GM21423 (cell line): ENCODE measurements at regions not wholly inside any gene's neighbourhood (a gene's known extent, or its start where the extent isn't known, plus 50 kb on each side); places are given as distances from the start of the nearest gene placed in this dataset.

Experiments
- ATAC-seq: cut with Tn5 transposase; IDR thresholded peaks from one replicate; pipeline ENCODE4 v1.9.1; 2021; ENCODE audit warnings: mild to moderate bottlenecking, moderate library complexity; ENCODE audit not compliant: unreplicated experiment

GRCh38 chr3:13249664-13250390 lies 170.3 kb downstream of the NUP210 start:
- ATAC-seq = no peak

GRCh38 chr3:13248640-13249039 lies 171.5 kb downstream of the NUP210 start:
- no peak for ATAC-seq

DNA sequence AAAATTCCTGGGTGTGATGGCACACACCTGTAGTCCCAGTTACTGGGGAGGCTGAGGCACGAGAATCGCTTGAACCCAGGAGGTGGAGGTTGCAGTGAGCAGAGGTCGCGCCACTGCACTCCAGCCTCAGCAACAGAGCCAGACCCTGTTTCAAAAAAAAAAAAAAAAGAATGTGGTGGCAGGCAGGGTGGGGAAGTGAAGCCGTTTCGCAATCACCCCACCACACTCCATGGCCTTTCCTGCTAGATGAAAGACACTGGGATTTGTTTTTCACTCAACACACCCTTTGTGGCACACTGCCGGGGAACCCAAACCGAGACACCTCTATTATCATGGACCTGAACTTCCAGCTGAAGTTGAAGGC lies 172.4 kb upstream of the IQSEC1 start:
- ATAC-seq = no peak

- ATAC-seq = no peak
These were observed 170.4 kb upstream of the IQSEC1 start for GRCh38 chr3:13243586-13243985.

GRCh38 chr3:13242364-13242737 lies 169.1 kb upstream of the IQSEC1 start:
- ATAC-seq = no peak

GRCh38 chr3:13241621-13242363 lies 168.6 kb upstream of the IQSEC1 start:
- no peak for ATAC-seq

GRCh38 chr3:13240928-13241618 lies 167.8 kb upstream of the IQSEC1 start:
- ATAC-seq = no peak

- ATAC-seq = no peak
These were observed 166.2 kb upstream of the IQSEC1 start for GRCh38 chr3:13239467-13239760.

DNA sequence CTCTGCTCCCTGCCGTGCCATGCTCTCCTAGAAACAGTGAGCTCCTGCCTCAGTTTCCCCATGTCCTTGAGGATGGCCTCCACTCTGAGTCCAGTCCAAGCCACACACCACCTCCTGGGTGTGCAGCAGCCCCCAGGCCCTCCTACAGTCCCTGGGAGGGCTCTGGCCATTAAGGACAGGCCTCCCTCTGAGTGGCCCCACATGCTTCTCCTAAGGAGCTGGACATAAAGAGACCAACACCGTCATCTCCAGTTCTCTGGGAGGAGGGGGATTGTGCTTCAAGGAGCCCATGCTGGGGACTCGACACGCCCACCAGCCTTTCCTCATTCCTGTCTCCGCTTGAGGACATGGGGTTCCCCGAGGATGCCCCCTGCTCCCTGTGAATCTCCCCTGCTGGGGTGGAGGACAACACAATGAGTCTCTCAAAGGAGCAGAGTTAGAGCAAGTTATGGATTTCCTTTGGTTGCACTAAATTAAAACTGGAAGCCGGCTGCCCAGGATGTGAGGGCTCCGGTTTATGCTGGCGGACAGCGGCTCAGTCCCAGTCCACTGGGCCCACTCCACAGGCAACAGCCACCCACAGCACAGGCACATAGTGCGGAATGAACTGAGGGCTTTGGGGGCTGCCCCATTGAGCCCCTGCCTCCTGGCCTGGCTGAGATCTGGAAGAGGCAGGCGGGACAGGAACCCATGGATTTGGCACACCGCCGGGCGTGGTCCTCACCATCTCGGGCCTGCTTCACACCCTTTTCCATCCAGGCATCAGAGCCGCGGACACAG lies 165.6 kb upstream of the IQSEC1 start:
- ATAC-seq = no peak

- no peak for ATAC-seq
These were observed 164.7 kb upstream of the IQSEC1 start for GRCh38 chr3:13237776-13238490.

DNA sequence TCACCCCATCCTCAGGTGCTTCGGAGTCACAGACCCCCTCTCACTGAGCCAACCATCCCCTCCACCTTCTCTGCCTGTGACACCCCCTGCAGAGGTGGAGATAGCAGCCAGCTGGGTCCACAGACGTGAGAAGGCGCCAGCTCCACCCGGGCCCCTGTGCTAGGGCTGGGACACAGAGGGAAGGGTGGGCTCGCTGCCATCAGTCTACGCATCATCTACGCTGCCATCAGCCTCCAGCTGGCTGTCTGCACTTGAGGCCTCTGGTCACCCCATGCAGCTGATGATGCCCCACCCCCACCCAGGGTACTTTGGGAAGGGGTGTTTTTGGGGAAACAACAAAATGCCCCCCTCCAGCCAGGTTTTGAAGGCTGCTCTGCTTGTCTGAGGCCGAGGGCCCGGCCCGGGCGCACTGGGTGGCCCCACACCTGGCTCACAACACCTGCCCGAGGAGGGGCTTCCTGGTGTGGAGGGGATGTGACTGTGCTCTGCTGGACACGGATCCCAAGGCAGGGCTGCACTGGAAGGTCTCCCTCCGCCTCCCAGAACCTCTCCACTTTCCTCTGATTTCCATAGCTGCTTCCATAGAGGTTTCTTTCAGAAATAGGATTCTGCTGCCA lies 163.4 kb upstream of the IQSEC1 start:
- no peak for ATAC-seq

DNA sequence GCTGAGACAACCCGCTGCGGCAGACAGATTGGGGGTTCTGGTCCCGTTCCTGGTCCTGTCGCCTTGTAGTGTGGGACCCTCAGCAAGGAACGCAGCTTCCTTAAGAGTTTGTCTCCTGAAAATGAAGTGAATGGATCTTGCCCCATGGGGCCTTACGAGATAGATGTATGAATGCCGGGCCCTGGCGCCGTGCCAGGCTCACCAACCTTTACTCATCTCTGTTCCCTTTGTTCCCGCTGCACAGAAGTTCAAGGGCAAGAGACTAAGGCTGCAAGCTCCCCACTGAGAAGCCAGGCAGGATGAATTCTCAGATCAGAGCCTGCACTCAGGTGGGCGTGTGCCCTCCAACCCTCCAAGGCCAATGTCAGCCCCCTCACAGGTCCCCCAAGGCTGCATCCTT lies 162.7 kb upstream of the IQSEC1 start:
- no peak for ATAC-seq

GRCh38 chr3:13235079-13235478 lies 161.8 kb upstream of the IQSEC1 start:
- peak; percentile 73 for ATAC-seq

DNA sequence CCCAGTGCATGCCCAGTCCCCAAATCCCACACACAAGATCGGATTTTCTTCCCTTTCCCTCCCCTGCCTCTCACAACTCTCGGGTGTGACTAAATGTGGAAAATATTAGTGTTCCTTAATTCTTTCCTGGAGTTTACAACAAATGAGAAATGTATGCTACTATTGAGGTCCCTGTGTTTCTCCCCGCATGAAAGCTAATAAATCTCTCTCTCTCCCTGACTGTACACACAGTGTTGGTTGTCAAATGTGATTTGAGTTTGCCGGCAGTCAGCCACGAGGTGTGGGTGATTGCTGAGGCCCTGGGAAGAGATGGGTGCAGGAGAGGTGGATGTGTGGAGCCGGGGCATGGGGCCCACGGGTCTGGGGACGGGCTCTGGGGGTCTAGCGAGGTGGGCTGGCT lies 161.4 kb upstream of the IQSEC1 start:
- ATAC-seq = peak; percentile 8

- no peak for ATAC-seq
These were observed 160.6 kb upstream of the IQSEC1 start for GRCh38 chr3:13233487-13234485.

GRCh38 chr3:13231781-13232666 lies 158.8 kb upstream of the IQSEC1 start:
- no peak for ATAC-seq

- no peak for ATAC-seq
These were observed 156.2 kb upstream of the IQSEC1 start for GRCh38 chr3:13229273-13229949.

DNA sequence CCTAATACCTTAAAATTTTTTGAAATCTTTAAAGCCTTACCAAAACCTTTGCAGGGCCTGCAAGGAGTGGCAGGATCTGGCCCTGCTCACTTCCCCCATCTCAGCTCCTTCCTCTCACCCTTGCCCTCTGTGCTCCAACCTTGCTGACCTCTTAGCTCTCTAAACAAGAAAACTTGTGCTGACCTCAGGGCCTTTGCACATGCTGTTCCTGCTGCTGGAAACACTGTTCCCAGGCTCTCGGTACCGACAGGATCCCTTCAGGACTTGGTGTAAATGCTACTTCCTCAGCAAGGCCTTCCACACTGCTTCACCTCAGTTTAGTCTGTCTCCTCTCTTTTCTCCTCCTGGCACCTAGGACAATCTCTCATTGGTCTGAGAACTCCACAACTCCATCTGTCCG lies 155.4 kb upstream of the IQSEC1 start:
- ATAC-seq = no peak
